Astrocyte (in vitro differentiated cells and primary cell): ENCODE measurements at regions not wholly inside any gene's neighbourhood (a gene's known extent, or its start where the extent isn't known, plus 50 kb on each side); places are given as distances from the start of the nearest gene placed in this dataset.

ENCODE experiments used
- DNase-seq: peaks from one replicate; pipeline ENCODE4 v3.0.0-alpha.2; 2010; ENCODE audit warnings: low read depth
- FAIRE-seq: peaks from 2 replicates; lab custom pipeline; 2011; peaks lifted over from hg19 to GRCh38; lab: Jason Lieb, UNC
- H2AFZ ChIP-seq: 2 replicates; pipeline ENCODE4 v1.6.0; 2012; ENCODE audit warnings: low read depth, low read length, inconsistent platforms
- H3K27ac ChIP-seq: 2 replicates; pipeline ENCODE4 v1.5.1; 2011; ENCODE audit warnings: low read depth, low read length, inconsistent platforms
- H3K27me3 ChIP-seq: 2 replicates; pipeline ENCODE4 v1.6.0; 2011; ENCODE audit warnings: low read length, inconsistent platforms; ENCODE audit not compliant: insufficient read depth
- H3K36me3 ChIP-seq: 2 replicates; pipeline ENCODE4 v1.5.1; 2011; ENCODE audit warnings: low read length, inconsistent platforms; ENCODE audit not compliant: insufficient read depth
- H3K4me1 ChIP-seq: 2 replicates; pipeline ENCODE4 v1.5.1; 2011; ENCODE audit warnings: low read length, inconsistent platforms; ENCODE audit not compliant: insufficient read depth
- H3K4me2 ChIP-seq: 2 replicates; pipeline ENCODE4 v1.6.0; 2012; ENCODE audit warnings: low read length, inconsistent platforms
- H3K4me3 ChIP-seq: 2 replicates; pipeline ENCODE4 v1.5.1; 2011; ENCODE audit warnings: low read depth, mild to moderate bottlenecking, low read length, inconsistent platforms; ENCODE audit not compliant: insufficient read depth
- H3K79me2 ChIP-seq: 2 replicates; pipeline ENCODE4 v1.6.0; 2012; ENCODE audit warnings: mild to moderate bottlenecking, low read length, inconsistent platforms; ENCODE audit not compliant: insufficient read depth
- H3K9ac ChIP-seq: 2 replicates; pipeline ENCODE4 v1.6.0; 2012; ENCODE audit warnings: mild to moderate bottlenecking, low read length, inconsistent platforms
- H3K9me3 ChIP-seq: 2 replicates; pipeline ENCODE4 v1.5.1; 2012; ENCODE audit warnings: low read depth, mild to moderate bottlenecking, low read length, inconsistent platforms; ENCODE audit not compliant: insufficient read depth
- H4K20me1 ChIP-seq: 2 replicates; pipeline ENCODE4 v1.6.0; 2012; ENCODE audit warnings: low read length, inconsistent platforms; ENCODE audit not compliant: insufficient read depth
- H3K27ac Mint-ChIP-seq: one replicate; pipeline ENCODE4 v1.8.0; 2021; ENCODE audit warnings: mild to moderate bottlenecking, mixed read lengths; ENCODE audit not compliant: unreplicated experiment
- H3K27me3 Mint-ChIP-seq: one replicate; pipeline ENCODE4 v1.8.0; 2021; ENCODE audit warnings: low read depth, mixed read lengths; ENCODE audit not compliant: unreplicated experiment
- H3K36me3 Mint-ChIP-seq: one replicate; pipeline ENCODE4 v1.8.0; 2021; ENCODE audit warnings: low read depth, mixed read lengths; ENCODE audit not compliant: unreplicated experiment
- H3K4me1 Mint-ChIP-seq: one replicate; pipeline ENCODE4 v1.8.0; 2021; ENCODE audit warnings: low read depth, mixed read lengths; ENCODE audit not compliant: unreplicated experiment
- H3K4me3 Mint-ChIP-seq: one replicate; pipeline ENCODE4 v1.8.0; 2021; ENCODE audit warnings: mild to moderate bottlenecking, moderate library complexity, mixed read lengths; ENCODE audit not compliant: unreplicated experiment
- H3K9me3 Mint-ChIP-seq: one replicate; pipeline ENCODE4 v1.8.0; 2021; ENCODE audit warnings: mild to moderate bottlenecking, mixed read lengths; ENCODE audit not compliant: unreplicated experiment
- EZH2 ChIP-seq: IDR thresholded peaks from 2 replicates; pipeline ENCODE4 v1.6.1; 2012; ENCODE audit warnings: mild to moderate bottlenecking, low read length, inconsistent platforms; ENCODE audit not compliant: insufficient read depth
- TF ChIP-seq, protein P1 (sequence below): IDR thresholded peaks from 2 replicates; pipeline ENCODE4 v1.5.1; 2011; ENCODE audit warnings: low read depth, mild to moderate bottlenecking, inconsistent platforms, low read length, moderate library complexity; ENCODE audit not compliant: insufficient read depth

GRCh38 chrX:78513971-78514738, 145.0 kb downstream of the RTL3 start:
- Histone ChIP-seq H3K4me2 (no peak overlapping the region), H2AFZ (no peak overlapping the region), H3K4me1 (peaks cover 2% of the 10 kb centered on the region), H3K9ac (no peak overlapping the region), H3K79me2 (no peaks in the 10 kb centered on the region), H3K36me3 (no peaks in the 10 kb centered on the region), H3K27me3 (no peaks in the 10 kb centered on the region), H3K4me3 (no peak overlapping the region), H4K20me1 (no peaks in the 10 kb centered on the region), H3K27ac (peak overlapping the region; percentile 6), H3K9me3 (no peaks in the 10 kb centered on the region)
- peaks cover 16% of the 10 kb centered on the region for H3K4me1 Mint-ChIP-seq
- FAIRE-seq (no peak), DNase-seq (no peak)
- H3K36me3 Mint-ChIP-seq = no peaks in the 10 kb centered on the region
- no peak overlapping the region for H3K4me3 Mint-ChIP-seq
- TF ChIP-seq, protein P1, sequence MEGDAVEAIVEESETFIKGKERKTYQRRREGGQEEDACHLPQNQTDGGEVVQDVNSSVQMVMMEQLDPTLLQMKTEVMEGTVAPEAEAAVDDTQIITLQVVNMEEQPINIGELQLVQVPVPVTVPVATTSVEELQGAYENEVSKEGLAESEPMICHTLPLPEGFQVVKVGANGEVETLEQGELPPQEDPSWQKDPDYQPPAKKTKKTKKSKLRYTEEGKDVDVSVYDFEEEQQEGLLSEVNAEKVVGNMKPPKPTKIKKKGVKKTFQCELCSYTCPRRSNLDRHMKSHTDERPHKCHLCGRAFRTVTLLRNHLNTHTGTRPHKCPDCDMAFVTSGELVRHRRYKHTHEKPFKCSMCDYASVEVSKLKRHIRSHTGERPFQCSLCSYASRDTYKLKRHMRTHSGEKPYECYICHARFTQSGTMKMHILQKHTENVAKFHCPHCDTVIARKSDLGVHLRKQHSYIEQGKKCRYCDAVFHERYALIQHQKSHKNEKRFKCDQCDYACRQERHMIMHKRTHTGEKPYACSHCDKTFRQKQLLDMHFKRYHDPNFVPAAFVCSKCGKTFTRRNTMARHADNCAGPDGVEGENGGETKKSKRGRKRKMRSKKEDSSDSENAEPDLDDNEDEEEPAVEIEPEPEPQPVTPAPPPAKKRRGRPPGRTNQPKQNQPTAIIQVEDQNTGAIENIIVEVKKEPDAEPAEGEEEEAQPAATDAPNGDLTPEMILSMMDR = no peak
- no peak for TF ChIP-seq EZH2
- H3K27me3 Mint-ChIP-seq = no peaks in the 10 kb centered on the region
- peaks cover 2% of the 10 kb centered on the region for H3K9me3 Mint-ChIP-seq
- peak overlapping the region; percentile 66 for H3K27ac Mint-ChIP-seq

DNA sequence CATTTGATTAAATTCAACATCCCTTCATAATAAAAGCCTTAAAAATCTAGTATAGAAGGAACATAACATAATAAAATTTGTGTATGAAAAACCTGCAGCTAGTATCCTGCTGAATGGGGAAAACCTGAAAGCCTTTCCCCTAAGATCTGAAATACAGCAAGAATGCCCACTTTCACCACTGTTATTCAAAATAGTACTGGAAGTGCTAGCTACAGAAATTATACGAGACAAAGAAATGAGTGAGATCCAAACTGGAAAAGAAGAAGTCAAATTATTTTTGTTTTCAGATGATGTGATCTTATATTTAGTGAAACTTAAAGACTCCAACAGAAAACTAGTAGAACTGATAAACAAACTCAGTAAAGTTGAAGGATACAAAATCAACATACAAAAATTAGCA, 152.9 kb downstream of the RTL3 start:
- TF ChIP-seq, protein P1 = no peak
- no peak for TF ChIP-seq EZH2
- no peaks in the 10 kb centered on the region for H3K27me3 ChIP-seq
- no peak overlapping the region for H3K9ac ChIP-seq
- H3K4me1 ChIP-seq = no peaks in the 10 kb centered on the region
- no peaks in the 10 kb centered on the region for H3K9me3 ChIP-seq
- H3K4me1 Mint-ChIP-seq = no peaks in the 10 kb centered on the region
- no peaks in the 10 kb centered on the region for H4K20me1 ChIP-seq
- no peaks in the 10 kb centered on the region for H3K27me3 Mint-ChIP-seq
- FAIRE-seq (peak; percentile 59), DNase-seq (no peak)
- H3K4me2 ChIP-seq = no peak overlapping the region
- H3K27ac Mint-ChIP-seq = no peak overlapping the region
- no peaks in the 10 kb centered on the region for H3K36me3 ChIP-seq
- peaks cover 6% of the 10 kb centered on the region for H3K9me3 Mint-ChIP-seq
- H2AFZ ChIP-seq = no peak overlapping the region
- H3K36me3 Mint-ChIP-seq = no peaks in the 10 kb centered on the region
- no peak overlapping the region for H3K27ac ChIP-seq
- H3K4me3 Mint-ChIP-seq = no peak overlapping the region
- H3K4me3 ChIP-seq = no peak overlapping the region
- no peaks in the 10 kb centered on the region for H3K79me2 ChIP-seq

- Histone ChIP-seq H2AFZ (no peak overlapping the region), H3K9me3 (no peaks in the 10 kb centered on the region), H3K27ac (no peak overlapping the region), H3K4me3 (no peak overlapping the region), H3K9ac (no peak overlapping the region), H3K4me1 (no peaks in the 10 kb centered on the region), H3K79me2 (no peaks in the 10 kb centered on the region), H3K36me3 (no peaks in the 10 kb centered on the region), H3K27me3 (no peaks in the 10 kb centered on the region), H3K4me2 (no peak overlapping the region), H4K20me1 (no peaks in the 10 kb centered on the region)
- Mint-ChIP-seq H3K36me3 (no peaks in the 10 kb centered on the region), H3K4me1 (no peaks in the 10 kb centered on the region), H3K27ac (no peak overlapping the region), H3K9me3 (no peaks in the 10 kb centered on the region), H3K27me3 (no peaks in the 10 kb centered on the region), H3K4me3 (no peak overlapping the region)
- peak; percentile 63 for FAIRE-seq
- TF ChIP-seq EZH2 = no peak
- DNase-seq = no peak
These were observed 162.6 kb downstream of the RTL3 start for GRCh38 chrX:78496483-78496882.
